ENCODE measurements at regions not wholly inside any gene's neighbourhood (a gene's known extent, or its start where the extent isn't known, plus 50 kb on each side); places are given as distances from the start of the nearest gene placed in this dataset.

DNA sequence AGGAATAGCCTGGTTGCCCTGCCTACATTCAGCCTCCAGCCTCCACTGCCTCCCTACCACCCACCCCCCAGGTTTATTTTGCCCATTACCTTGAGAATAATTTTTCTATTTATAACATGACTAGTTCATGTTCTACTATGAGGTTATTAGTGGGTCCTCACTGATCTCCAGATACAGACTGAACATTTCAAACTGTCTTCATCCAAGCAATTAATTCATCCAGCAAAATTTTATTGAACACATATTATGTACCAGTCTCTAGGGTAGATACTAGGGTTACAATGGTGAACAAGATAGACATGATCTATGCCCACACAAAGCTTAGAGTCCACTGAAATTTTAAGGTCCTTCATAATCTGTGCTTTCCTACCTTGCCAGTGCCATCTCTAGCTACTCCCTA is 51.6 kb upstream of the FHIP2A start:
- no peak for DNase-seq (ENCODE audit: low read depth in 2 of 2)

- DNase-seq (ENCODE audit: low read depth in 2 of 2): no peak
Observed at GRCh38 chr10:114771157-114771556, 50.4 kb upstream of the FHIP2A start.

- DNase-seq (ENCODE audit: low read depth in 2 of 2): no peak
Observed at GRCh38 chr10:114771749-114772148, 49.8 kb upstream of the FHIP2A start.

Data from dermis microvascular lymphatic vessel endothelial cell (primary cell).